ENCODE measurements at regions not wholly inside any gene's neighbourhood (a gene's known extent, or its start where the extent isn't known, plus 50 kb on each side); places are given as distances from the start of the nearest gene placed in this dataset.
A peak's percentile ranks its signal among the peaks of the same experiment; 100 is the strongest.

GRCh38 chr12:92089559-92089958, 56.1 kb downstream of the BTG1 start:
- intact Hi-C loops (cut with DNase I), result no loop called here
- no peak for DNase-seq
- no peak for ATAC-seq

GRCh38 chr12:92088805-92089204, 56.8 kb downstream of the BTG1 start:
- no peak for DNase-seq
- intact Hi-C loops (cut with DNase I), result no loop called here
- no peak for ATAC-seq

GRCh38 chr12:92085736-92086040, 60.0 kb downstream of the BTG1 start:
- ATAC-seq, result no peak
- DNase-seq, result no peak
- intact Hi-C loops (cut with DNase I), result no loop called here

- no peak for ATAC-seq
- DNase-seq, result no peak
- intact Hi-C loops (cut with DNase I), result no loop called here
These were observed 60.5 kb downstream of the BTG1 start for GRCh38 chr12:92085040-92085735.

- no peak for DNase-seq
- ATAC-seq, result no peak
- intact Hi-C loops (cut with DNase I), result no loop called here
These were observed 64.7 kb downstream of the BTG1 start for GRCh38 chr12:92080911-92081285.

- no peak for DNase-seq
- intact Hi-C loops (cut with DNase I), result loop anchor here in 1 of 2 donors (5.0 kb wide), 1 partner anchor 53 kb away; no protein-coding TSS in a partner anchor
- ATAC-seq, result no peak
These were observed 66.6 kb downstream of the BTG1 start for GRCh38 chr12:92079054-92079385.

GRCh38 chr12:92078167-92079053, 67.2 kb downstream of the BTG1 start:
- ATAC-seq (peak in 1 of 2 donors; percentile 82), DNase-seq (no peak)
- intact Hi-C loops (cut with DNase I), result loop anchor here in 1 of 2 donors (5.0 kb wide), 1 partner anchor 54 kb away; no protein-coding TSS in a partner anchor

GRCh38 chr12:92077530-92077929, 68.1 kb downstream of the BTG1 start:
- DNase-seq (no peak), ATAC-seq (no peak)
- intact Hi-C loops (cut with DNase I), result loop anchor here in 1 of 2 donors (5.0 kb wide), 1 partner anchor 55 kb away; no protein-coding TSS in a partner anchor

GRCh38 chr12:92076101-92076500, 69.5 kb downstream of the BTG1 start:
- intact Hi-C loops (cut with DNase I), result loop anchor here in 1 of 2 donors (5.0 kb wide), 1 partner anchor 56 kb away; no protein-coding TSS in a partner anchor
- DNase-seq, result no peak
- ATAC-seq, result no peak

GRCh38 chr12:92075425-92075914, 70.2 kb downstream of the BTG1 start:
- intact Hi-C loops (cut with DNase I), result loop anchor here in 1 of 2 donors (5.0 kb wide), 1 partner anchor 57 kb away; no protein-coding TSS in a partner anchor
- DNase-seq (no peak), ATAC-seq (peak; percentile 65 to 74)

- DNase-seq (no peak), ATAC-seq (no peak)
- intact Hi-C loops (cut with DNase I), result loop anchor here in 1 of 2 donors (5.0 kb wide), 1 partner anchor 57 kb away; no protein-coding TSS in a partner anchor
These were observed 70.8 kb downstream of the BTG1 start for GRCh38 chr12:92074889-92075288.

GRCh38 chr12:92073094-92073493, 72.6 kb downstream of the BTG1 start:
- ATAC-seq, result no peak
- intact Hi-C loops (cut with DNase I), result no loop called here
- DNase-seq, result no peak

GRCh38 chr12:92072112-92072511, 73.5 kb downstream of the BTG1 start:
- DNase-seq (no peak), ATAC-seq (no peak)
- intact Hi-C loops (cut with DNase I), result no loop called here

GRCh38 chr12:92070864-92071445, 74.7 kb downstream of the BTG1 start:
- DNase-seq, result no peak
- intact Hi-C loops (cut with DNase I), result no loop called here
- peak; percentile 37 to 39 for ATAC-seq

GRCh38 chr12:92070054-92070863, 75.4 kb downstream of the BTG1 start:
- DNase-seq (no peak), ATAC-seq (peak in 1 of 2 donors; percentile 34)
- intact Hi-C loops (cut with DNase I), result no loop called here

GRCh38 chr12:92068459-92068858, 77.2 kb downstream of the BTG1 start:
- intact Hi-C loops (cut with DNase I), result no loop called here
- ATAC-seq (no peak), DNase-seq (no peak)

- DNase-seq (no peak), ATAC-seq (no peak)
- intact Hi-C loops (cut with DNase I), result no loop called here
These were observed 80.0 kb downstream of the BTG1 start for GRCh38 chr12:92065639-92066038.

- no peak for ATAC-seq
- intact Hi-C loops (cut with DNase I), result no loop called here
- no peak for DNase-seq
These were observed 80.6 kb downstream of the BTG1 start for GRCh38 chr12:92065018-92065499.

GRCh38 chr12:92064422-92064821, 81.2 kb downstream of the BTG1 start:
- intact Hi-C loops (cut with DNase I), result no loop called here
- no peak for DNase-seq

More at GRCh38 chr12:92064422-92064821, 81.2 kb downstream of the BTG1 start:
- peak in 1 of 2 donors; percentile 77 for ATAC-seq
